Activated T-helper 1 cell treated with Interleukin-2 at 50 U/mL for 16 hours (primary cell): ENCODE measurements at regions not wholly inside any gene's neighbourhood (a gene's known extent, or its start where the extent isn't known, plus 50 kb on each side); places are given as distances from the start of the nearest gene placed in this dataset.

Source experiments
- DNase-seq: peaks from one replicate; pipeline ENCODE4 v3.0.0-alpha.2; 2020; ENCODE audit warnings: low read depth

DNA sequence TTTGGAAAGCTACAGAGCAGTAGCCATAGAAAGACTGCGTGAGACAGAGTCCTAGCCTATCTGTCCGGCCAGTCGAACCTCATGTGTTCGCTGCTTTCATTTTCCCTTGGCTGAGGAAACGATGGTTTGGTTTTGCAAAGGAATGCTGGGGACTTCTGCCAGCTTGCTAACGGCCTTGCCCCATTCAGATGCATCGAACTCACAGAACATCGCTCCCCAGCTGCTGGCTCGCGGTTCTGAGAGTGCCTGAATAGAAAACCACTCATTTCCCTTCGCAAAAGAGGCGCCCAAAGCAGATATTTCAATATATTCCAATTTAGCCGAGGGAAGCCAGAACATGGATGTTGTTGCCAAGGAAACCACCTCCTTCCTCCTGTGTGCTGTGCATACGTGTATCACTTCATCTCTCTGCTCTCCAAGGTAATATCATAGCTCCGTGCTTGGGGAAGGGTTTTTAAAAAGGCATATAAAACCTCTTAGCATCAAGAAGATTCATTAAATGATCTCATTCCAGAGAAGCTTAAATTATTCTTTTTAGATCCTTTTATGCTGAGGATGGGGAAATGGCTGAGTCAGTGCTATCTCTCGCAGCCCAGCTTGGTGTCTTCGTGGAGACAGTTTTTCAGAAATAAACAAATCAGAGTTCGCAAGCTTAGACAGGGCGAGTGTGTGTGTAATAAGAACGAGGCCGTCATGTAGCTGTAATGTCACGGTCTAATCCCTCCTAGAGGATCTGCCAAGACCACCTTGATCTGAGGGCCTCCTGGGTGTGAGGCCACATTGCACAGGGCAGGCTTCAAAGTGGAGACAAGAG lies 215.2 kb downstream of the RPS24 start:
- no peak for DNase-seq

DNA sequence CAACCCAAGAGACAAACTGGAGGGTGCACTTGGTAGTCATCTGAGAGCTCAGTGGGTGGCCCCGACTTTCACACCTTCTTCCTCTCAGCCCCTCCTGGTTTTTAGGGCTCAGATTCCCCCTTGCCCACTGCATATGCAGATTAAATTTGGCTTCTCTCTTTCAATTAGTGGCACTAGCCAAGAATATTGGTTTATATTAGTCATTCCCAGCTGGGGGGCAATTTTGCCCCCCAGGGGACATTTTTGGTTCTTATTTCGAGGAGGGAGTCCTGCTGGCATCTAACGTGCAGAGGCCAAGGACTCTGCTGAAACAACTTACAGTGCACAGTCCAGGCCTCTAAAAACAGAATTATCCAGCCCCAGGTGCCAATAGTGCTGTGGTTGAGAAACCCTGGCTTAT lies 216.0 kb downstream of the RPS24 start:
- DNase-seq = no peak

DNA sequence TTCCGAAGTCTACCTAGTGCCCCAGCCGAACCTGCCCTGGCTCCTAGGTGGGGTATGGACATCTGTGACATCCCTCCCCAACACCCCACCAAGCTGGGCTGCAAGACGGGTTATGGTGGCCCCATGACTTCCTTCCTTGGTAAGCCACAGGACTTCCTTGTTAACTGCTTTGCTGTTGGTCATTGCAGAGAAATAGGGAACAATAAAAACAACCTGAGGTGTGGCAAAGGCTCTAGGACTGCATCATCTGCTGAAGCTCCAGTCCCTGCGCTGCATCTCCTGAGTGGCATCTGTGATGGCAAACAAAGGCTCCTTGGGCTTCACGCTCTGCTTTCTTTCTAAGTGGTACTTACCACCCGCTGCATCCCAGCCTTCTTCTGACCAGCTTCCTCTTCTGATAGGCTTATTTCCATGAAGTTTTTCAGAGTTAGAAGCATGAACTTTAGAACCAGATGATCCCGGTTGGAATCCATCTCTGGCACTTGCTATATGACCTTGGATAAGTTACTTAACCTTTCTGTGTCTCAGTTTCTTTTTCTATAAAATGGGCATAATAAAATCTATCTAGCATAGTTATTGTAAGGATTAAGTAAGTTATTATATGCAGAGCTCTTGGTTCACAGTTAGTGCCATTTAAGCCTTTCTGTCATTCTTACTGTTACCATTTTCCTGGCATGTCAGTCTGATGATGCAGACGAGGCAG lies 216.8 kb downstream of the RPS24 start:
- DNase-seq = no peak

DNA sequence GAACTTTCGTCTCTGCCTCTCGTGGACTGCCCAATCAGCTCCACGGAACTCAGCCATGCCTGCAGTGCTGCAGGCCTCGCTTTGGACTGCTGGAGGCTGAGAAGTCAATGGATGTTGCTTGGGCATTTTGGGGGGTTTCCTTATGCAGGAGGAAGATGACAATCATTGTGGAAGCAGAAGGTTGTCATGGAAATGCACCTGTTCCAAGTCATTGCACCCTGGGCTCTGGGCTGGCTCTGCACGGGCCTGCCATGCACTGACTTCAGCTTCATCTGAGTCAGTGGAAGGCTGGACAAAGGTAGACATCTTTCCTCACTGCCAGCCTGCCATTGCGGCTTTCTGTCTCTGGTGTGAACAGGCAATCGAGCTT lies 217.3 kb downstream of the RPS24 start:
- DNase-seq = no peak

DNA sequence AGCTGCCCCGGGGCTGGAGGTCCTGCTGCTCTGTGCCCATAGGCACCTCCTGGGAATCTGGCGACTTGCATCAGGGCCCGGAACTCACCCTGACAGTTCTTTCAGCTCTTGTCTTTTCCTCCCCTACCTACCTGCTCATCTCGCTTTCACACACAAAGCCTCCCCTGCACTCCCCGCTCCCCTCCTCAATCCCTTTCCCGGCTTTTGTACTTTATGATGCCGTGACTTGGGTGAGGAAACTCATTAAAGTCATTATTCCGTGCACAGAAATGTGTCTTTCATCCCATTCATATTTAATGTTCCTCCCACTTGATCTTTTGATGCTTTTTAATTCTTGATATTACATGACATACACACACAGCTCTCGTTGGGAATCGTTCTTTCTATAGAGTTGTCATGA lies 218.6 kb downstream of the RPS24 start:
- DNase-seq = no peak

DNA sequence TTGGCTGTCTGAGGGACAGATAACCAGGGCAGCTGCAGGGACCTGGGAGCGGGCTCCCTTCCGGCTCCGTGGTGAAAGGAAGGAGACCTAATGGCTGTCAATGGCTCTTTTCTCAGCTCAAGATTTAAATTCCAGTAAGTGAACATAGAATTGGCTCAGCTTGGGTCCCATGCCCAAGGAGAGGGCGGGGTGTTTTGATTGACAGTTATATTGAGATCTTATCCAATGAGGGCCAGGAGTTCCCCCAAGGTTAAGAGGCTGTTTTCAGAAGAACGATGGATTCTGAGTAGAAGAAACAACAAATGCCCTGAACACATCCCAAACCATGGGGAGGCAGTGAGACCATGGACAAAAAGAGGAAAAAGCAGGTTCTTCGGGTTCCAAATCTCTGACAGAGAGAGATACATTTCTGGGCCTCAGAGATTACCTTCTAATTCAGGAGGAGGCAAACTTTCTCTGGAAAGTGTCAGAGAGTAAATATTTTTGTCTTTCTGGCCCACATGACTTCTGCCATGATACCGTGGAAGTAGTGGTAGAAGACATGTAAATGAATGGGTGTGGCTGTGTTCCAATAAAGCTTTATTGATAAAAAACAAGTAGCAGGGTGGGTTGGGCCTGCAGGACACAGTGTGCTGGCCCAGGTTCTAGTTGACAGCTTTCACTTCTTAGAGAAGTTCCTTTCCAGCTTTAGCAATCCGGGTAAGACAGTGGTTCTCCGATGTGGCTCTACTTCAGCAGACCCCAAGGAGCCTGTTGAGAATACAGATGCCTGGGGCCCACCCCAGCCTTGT lies 219.6 kb downstream of the RPS24 start:
- DNase-seq = no peak

DNA sequence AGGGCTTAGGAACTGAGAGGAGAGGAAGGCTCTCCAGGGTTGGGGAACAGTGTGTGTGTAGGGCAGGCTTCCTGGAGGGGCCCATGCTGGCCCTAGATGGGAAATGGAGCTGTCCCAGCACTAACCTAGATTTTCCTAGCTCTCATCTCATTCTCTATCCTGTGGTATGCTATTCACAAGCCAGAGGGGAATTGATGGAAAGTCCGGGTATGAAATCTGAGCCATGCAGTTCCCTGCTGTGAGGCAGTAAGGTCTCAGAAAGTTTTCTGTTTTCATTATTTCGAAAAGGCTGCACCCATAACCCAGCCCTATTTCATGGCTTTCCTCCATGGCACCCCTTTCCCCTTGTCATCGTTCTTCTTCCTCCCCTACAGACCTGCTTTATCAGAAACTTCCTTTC lies 220.3 kb downstream of the RPS24 start:
- no peak for DNase-seq

DNA sequence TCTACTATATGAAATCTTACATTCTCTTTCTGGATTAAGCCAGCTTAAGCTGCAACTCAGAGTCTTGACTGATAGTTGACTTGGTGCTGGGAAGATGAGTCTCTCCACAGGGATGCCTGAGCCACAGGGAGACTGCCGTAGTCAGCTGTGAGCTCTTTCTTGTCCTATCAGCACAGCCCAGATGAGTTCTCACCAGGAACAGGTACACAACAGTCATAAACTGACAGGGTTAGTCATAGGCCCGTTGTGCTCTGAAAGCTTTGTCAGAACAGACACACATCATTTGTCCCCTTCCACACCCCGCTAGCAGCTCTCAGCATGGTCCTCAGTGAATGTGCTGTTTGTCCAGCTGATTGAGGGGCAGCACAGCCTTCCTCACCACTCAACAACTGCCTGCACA lies 221.6 kb downstream of the RPS24 start:
- no peak for DNase-seq

DNA sequence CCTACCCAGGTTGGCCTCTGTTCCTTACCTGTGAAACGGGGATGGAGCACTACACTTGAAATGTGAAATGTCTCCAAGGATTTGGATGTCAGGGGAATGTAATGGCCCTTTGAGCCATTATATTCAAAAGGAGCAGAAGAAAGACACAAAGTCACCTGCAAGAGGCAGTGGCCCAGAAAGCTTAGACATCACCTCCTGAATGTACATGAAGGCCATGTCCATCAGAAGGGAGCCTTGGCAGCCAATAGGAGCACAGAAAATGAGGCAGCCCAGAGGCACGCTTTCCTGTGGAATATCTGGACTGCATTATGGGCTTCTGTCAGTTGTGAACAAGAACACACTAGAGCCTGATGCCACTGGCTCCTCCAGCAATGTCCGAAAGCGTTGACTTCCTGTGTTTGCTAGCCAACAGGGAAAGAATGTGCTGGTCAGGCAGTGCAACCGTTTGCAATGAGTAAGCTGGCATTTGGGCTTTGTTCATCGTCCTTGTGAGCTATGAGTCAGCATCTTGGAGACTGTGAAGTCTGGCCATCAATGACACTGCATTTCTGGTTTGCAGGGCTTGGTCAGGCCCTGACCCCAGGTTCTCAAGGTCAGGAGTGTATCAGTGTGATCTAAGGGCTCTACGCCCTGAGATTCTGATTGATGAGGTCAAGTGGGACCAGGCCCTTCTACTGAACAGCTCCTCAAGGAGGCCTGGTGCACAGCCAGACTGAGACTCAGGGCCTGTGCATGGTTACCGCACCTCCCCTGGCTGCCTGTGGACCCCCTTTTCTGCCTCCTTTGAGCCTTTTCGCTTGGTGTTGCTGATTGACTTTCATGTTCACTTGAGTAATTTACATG lies 222.4 kb downstream of the RPS24 start:
- no peak for DNase-seq

DNA sequence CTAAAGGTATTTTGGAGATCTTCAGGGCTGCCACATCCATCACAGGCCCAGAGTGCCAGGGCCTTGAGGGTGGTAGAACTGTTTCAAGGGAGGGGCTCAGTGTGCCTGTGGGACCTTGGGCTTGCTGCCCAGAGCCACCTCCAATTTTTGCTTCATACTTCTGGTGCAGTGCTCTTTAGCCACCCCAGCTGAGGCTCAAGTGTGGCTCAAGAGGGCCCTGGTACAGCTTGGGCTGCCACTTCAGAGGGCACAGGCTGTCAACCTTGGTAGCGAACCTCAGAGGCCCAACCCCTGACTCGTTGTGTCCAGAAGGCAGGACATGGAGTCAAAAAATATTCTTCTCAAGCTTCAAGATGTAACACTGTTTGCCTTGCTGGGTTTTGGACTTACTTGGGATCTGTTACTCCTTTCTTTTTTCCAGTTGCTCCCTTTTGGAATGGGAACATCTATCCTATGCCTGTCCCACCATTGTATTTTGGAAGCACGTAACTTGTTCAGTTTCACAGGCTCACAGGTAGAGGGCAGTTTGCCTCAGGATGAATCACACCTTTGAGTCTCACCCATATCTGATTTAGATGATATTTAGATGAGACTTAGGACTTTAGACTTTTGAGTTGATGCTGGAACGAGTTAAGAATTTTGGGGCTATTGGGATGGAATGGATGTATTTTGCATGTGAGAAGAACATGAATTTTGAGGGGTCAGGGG lies 224.8 kb downstream of the RPS24 start:
- no peak for DNase-seq

DNA sequence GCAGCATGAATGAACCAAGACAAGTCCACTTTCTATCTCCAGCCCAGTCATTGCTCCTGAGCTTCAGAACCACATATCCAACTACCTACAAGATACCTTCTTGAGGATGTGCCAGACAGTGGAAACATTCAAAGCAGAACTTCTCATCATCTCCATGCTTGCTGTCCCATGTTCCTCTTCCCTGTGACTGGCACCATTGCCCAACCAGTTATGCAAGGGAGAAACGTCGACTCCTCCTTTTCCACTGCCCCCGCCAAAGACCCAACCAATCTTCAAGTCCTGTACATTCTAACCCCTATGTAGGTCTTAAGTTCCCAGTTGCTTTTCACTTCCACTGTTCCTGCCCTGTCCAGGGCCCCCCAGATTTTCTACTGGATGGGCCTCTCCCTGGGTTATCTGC lies 225.7 kb downstream of the RPS24 start:
- DNase-seq = no peak

DNA sequence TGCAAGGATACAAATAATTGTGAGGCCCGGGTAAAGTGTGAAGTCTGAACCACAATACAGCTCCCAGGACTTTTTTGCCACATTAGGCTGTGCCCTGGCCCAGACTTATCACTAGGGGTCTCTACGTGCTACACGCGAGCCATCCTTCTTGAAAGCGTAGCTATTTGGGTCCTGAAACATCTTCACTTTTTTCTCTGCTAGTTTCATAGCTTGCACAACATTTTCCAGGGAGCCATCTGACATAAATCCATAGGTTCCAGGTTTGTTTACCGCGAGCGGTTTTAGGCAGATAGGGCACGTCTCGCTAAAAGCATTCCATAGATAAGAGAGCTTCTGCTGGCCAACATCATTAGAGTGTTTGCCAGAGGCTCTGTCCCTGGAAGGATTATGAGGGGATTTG lies 226.5 kb downstream of the RPS24 start:
- no peak for DNase-seq

DNA sequence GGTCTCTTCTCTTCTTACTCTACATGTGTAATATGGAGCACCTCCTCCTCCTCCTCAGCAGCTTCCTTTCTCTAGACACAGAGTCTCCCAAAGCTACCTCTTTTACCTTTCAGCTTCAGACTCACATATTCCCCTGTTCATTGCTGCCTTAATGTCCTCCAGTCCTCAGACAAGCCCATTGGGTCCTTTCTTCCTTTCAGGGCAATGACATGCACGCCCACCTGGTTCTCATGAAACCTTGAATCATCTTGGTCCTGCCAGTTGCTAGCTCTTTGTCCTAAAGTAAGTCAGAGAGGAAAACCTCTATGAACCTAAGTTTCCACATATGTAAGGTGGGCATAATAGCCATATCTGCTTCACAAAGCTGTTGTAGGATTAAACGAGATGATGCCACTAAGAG lies 227.0 kb downstream of the RPS24 start:
- DNase-seq = no peak

DNA sequence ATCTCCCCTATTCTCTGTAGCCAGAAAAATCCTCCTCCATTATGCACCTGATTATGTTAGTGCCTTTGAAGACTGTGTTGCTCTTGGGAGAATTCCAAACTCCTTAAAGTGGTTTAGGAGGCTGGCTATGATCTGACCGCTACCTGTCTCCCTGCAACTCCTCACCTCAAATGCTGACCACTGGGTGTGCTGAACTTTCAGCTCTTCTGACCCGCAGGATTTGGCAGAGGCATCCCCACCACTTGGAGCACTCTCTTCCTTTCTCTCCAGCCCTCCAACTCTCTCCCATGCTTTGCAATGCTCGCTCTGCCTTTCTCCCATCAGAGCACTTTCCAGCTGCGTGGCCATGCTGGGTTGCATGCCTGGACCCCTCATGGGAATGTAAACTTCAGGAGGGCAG lies 227.6 kb downstream of the RPS24 start:
- DNase-seq = no peak

DNA sequence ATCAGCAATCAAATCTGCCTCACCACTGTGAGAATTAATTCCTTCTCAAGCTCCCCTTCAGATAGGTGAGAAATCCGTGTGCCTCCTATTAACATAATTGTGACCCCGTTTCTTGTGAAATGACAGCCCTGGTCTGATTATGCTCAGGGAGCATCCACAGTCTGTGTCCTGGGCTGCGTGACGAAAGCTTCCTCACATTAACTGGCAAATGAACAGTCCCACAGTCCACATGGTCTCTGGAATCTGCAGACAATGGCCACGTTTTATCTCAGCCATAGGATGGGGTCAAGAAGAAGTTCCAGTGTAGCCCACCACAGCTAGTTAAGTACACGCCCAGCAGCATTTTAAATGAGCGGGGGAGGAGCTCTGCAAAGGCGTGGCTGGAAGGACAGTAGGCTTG lies 229.2 kb downstream of the RPS24 start:
- DNase-seq = no peak

DNA sequence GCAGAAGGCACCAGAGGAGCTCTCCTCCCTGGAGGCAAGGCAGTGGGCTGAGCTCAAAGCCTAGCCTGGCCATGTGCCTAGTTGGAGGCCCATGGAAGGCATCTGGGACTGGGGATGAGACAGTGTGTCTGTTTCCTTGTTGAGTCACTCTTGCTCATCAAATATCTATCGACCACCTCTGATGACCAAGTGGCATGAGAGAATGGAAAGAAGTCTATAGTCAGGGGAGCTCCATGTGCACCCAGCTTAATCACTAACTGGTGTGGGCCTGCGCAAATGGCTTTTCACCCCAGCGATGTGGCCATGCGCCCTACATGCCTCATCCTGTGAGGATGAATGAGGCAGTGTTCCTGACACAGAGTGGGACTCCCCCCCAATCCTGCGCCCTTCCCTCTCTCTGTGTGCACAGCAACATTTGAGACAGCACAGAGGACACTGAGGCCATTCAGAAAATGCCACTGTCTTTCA lies 229.9 kb downstream of the RPS24 start:
- no peak for DNase-seq

DNA sequence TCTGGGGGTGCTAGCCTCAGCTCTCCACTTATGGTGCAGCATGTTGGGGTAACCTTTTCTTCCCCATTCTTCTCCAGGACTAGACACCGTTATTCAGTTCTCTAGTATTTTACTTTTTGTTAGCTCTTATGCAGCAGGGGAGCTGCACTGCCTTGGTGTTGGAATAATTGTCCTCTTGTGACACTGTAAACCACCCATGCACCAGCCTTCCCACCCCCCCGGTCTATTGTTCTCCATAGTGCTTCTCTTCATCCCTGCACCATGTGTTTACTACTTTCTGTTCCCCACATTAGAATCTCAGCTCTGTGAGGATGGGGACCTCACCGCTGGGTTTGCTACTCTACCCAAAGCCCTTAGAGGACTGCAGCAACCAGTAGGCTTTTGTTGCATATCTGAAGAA lies 230.7 kb downstream of the RPS24 start:
- DNase-seq = no peak

DNA sequence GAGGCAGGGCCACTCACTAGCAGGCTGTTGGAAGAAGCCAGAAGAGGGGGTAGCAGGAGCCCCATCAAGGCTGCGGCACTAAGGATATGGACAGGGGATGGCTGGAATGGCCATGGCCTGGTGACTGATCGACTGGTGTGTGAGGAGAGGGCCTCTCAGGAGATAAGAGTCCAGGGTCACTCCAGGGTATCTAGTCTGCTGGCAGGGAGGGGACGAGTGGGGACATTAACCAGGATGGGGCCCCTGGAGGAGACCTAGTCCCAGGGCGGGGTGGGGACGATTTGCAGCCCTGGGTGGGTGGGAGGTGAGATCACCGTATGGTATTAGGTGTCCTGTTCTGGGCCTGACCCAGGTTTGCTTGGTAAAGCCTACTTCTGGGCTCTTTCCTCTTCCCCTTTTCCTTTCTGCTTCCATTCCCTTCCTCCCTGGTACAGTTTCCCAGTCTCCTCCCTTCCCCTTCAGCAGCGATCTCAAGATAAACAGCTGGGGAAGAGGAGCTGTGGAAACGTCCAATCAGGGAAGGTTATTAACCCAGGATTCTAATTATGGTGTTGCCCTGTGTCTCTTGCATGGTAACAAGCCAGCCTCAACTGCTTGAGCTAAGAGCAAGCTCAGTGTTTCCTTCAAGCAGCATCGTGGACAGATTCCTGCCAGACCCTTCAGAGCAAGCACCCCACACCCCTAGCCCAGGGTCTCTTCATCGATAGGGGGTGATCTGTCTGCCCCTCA lies 233.2 kb downstream of the RPS24 start:
- DNase-seq = no peak

DNA sequence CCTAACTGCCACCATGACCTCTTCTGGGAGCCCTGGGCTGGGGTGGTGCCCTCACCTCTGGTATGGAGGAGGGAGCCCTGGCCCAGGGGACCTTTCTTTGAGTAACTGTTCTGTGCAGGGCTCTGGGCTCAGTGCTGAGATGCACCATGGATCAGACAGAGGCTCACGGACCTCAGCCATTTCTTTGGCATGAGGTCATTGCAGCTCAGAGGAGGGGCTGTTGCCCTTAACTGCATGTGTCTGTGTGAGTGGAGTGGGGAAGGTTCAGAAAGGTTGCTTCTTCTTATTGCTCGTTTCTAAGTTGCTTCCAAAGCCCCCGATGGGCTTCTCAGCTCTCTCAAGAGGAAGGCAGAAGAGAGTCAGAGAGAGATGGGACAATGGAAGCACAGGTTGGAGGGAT lies 233.9 kb downstream of the RPS24 start:
- no peak for DNase-seq

DNA sequence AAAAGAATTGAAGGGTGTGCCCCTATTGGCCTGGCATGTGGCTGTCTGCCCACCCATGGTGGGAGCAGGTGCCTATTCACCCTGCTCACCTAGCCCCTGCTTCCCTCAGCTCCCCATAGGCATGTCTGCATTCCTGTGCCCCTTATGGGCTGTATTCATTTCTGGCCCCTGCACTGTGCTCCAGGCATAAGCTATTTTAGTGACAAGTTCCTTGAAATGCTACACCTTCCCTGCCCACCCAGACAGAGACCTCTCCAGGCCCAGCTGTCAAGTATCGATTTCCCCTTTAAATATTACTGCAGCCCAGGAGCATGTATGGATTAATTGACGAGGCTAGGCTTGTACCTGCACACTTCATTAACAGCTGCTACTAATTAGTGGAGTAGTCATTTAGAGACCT lies 235.4 kb downstream of the RPS24 start:
- DNase-seq = no peak

DNA sequence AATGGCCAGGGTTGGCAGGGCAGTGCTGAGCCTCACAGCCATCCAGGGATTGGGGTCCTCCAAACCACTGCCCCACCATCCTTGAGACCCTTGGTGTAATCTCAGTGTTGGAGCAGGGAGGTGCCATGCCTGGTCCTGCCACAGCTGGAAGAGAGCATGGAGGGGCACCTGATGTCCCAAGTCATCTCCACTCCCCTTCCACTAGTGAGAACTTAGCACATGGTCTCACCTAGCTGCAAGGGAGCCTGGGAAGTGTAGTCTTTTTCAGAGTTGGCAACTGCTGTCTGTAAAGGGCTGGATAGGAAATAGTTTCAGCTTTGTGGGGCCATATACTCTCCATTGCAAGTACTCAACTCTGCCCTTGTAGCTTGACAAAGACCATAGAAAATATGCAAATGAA lies 238.7 kb downstream of the RPS24 start:
- DNase-seq = no peak
